ENCODE measurements at regions not wholly inside any gene's neighbourhood (a gene's known extent, or its start where the extent isn't known, plus 50 kb on each side); places are given as distances from the start of the nearest gene placed in this dataset.

DNA sequence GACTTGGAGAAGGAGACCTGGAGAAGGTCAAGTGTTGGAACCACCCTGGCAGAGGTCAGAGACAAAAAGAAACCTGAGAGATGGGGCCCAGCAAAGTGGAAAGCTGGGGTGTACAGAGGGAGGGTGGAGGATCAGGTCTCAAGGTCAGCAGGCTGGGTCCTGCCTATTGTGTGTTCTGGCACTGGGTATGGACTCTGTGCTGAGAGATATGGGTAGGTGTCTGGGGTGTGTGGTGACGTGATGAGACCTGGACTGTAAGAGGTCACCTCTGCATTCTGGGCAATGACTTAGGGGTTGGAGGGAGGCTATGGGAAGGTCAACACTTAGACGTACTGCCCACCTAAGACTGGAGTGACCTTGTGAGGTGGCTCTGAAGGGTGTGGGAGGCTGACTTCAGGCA lies 88.1 kb downstream of the SCGB2B2 start:
- TF ChIP-seq, protein P1, sequence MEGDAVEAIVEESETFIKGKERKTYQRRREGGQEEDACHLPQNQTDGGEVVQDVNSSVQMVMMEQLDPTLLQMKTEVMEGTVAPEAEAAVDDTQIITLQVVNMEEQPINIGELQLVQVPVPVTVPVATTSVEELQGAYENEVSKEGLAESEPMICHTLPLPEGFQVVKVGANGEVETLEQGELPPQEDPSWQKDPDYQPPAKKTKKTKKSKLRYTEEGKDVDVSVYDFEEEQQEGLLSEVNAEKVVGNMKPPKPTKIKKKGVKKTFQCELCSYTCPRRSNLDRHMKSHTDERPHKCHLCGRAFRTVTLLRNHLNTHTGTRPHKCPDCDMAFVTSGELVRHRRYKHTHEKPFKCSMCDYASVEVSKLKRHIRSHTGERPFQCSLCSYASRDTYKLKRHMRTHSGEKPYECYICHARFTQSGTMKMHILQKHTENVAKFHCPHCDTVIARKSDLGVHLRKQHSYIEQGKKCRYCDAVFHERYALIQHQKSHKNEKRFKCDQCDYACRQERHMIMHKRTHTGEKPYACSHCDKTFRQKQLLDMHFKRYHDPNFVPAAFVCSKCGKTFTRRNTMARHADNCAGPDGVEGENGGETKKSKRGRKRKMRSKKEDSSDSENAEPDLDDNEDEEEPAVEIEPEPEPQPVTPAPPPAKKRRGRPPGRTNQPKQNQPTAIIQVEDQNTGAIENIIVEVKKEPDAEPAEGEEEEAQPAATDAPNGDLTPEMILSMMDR (IDR thresholded peaks at IDR 0.05): no peak
- TF ChIP-seq POLR2AphosphoS5 (IDR thresholded peaks at IDR 0.05): no peak
